ENCODE measurements at regions not wholly inside any gene's neighbourhood (a gene's known extent, or its start where the extent isn't known, plus 50 kb on each side); places are given as distances from the start of the nearest gene placed in this dataset.
A peak's percentile ranks its signal among the peaks of the same experiment; 100 is the strongest.

- DNase-seq: no peak
Observed at GRCh38 chr20:48195121-48195870, 410.0 kb upstream of the SULF2 start.

GRCh38 chr20:48194583-48194982 is 409.3 kb upstream of the SULF2 start:
- no peak for DNase-seq

- no peak for DNase-seq
Observed at GRCh38 chr20:48193627-48194425, 408.5 kb upstream of the SULF2 start.

- no peak for DNase-seq
Observed at GRCh38 chr20:48192109-48192508, 406.8 kb upstream of the SULF2 start.

- no peak for DNase-seq
Observed at GRCh38 chr20:48191200-48191599, 405.9 kb upstream of the SULF2 start.

- no peak for DNase-seq
Observed at GRCh38 chr20:48190757-48191156, 405.5 kb upstream of the SULF2 start.

GRCh38 chr20:48189181-48189580 is 403.9 kb upstream of the SULF2 start:
- peak; percentile 1 to 23 for DNase-seq

GRCh38 chr20:48187851-48188250 is 402.6 kb upstream of the SULF2 start:
- DNase-seq: no peak

GRCh38 chr20:48186915-48187314 is 401.6 kb upstream of the SULF2 start:
- no peak for DNase-seq

- no peak for DNase-seq
Observed at GRCh38 chr20:48186447-48186846, 401.2 kb upstream of the SULF2 start.

GRCh38 chr20:48184229-48184628 is 398.9 kb upstream of the SULF2 start:
- no peak for DNase-seq

- DNase-seq: no peak
Observed at GRCh38 chr20:48181261-48181935, 396.1 kb upstream of the SULF2 start.

GRCh38 chr20:48180618-48181017 is 395.3 kb upstream of the SULF2 start:
- DNase-seq: no peak

GRCh38 chr20:48180024-48180423 is 394.7 kb upstream of the SULF2 start:
- no peak for DNase-seq

- no peak for DNase-seq
Observed at GRCh38 chr20:48178633-48179032, 393.4 kb upstream of the SULF2 start.

- no peak for DNase-seq
Observed at GRCh38 chr20:48177058-48177457, 391.8 kb upstream of the SULF2 start.

- no peak for DNase-seq
Observed at GRCh38 chr20:48176139-48176538, 390.9 kb upstream of the SULF2 start.

GRCh38 chr20:48175261-48175660 is 390.0 kb upstream of the SULF2 start:
- no peak for DNase-seq

- DNase-seq: no peak
Observed at GRCh38 chr20:48172357-48172702, 387.0 kb upstream of the SULF2 start.

- no peak for DNase-seq
Observed at GRCh38 chr20:48171626-48172356, 386.5 kb upstream of the SULF2 start.

GRCh38 chr20:48171071-48171470 is 385.8 kb upstream of the SULF2 start:
- no peak for DNase-seq

- DNase-seq: no peak
Observed at GRCh38 chr20:48170625-48171024, 385.3 kb upstream of the SULF2 start.

- DNase-seq: no peak
Observed at GRCh38 chr20:48169650-48170225, 384.5 kb upstream of the SULF2 start.

Data from inflammatory macrophage treated with lipopolysaccharide for 1 hour (primary cell).